ENCODE measurements at regions not wholly inside any gene's neighbourhood (a gene's known extent, or its start where the extent isn't known, plus 50 kb on each side); places are given as distances from the start of the nearest gene placed in this dataset.

- TF ChIP-seq, protein P1, sequence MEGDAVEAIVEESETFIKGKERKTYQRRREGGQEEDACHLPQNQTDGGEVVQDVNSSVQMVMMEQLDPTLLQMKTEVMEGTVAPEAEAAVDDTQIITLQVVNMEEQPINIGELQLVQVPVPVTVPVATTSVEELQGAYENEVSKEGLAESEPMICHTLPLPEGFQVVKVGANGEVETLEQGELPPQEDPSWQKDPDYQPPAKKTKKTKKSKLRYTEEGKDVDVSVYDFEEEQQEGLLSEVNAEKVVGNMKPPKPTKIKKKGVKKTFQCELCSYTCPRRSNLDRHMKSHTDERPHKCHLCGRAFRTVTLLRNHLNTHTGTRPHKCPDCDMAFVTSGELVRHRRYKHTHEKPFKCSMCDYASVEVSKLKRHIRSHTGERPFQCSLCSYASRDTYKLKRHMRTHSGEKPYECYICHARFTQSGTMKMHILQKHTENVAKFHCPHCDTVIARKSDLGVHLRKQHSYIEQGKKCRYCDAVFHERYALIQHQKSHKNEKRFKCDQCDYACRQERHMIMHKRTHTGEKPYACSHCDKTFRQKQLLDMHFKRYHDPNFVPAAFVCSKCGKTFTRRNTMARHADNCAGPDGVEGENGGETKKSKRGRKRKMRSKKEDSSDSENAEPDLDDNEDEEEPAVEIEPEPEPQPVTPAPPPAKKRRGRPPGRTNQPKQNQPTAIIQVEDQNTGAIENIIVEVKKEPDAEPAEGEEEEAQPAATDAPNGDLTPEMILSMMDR (IDR thresholded peaks at IDR 0.05): no peak
- TF ChIP-seq POLR2AphosphoS5 (IDR thresholded peaks at IDR 0.05) (no peak), POLR2A (IDR thresholded peaks at IDR 0.05) (no peak)
These were observed 134.3 kb downstream of the IRS1 start for GRCh38 chr2:226665306-226665831.
